Body of pancreas (tissue), 4 donors: ENCODE measurements at regions not wholly inside any gene's neighbourhood (a gene's known extent, or its start where the extent isn't known, plus 50 kb on each side); places are given as distances from the start of the nearest gene placed in this dataset.

Experiments
- POLR2A ChIP-seq, 3 donors: fragments of 450-650 bp; IDR thresholded peaks; one replicate each; pipeline ENCODE4 v1.6.1; 2016; ENCODE audit warnings: antibody characterized with exemption in 3 of 3, mild to moderate bottlenecking in 2 of 3
- TF ChIP-seq, protein P1 (sequence below), 7 experiments: fragments of 450-650 bp in 4 of 7; fragments of 200-600 bp in 3 of 7; sonication (generic) in 3 of 7; IDR thresholded peaks; one replicate each; pipeline ENCODE4 v1.5.1; 2016 to 2019; ENCODE audit warnings: antibody characterized with exemption in 7 of 7

DNA sequence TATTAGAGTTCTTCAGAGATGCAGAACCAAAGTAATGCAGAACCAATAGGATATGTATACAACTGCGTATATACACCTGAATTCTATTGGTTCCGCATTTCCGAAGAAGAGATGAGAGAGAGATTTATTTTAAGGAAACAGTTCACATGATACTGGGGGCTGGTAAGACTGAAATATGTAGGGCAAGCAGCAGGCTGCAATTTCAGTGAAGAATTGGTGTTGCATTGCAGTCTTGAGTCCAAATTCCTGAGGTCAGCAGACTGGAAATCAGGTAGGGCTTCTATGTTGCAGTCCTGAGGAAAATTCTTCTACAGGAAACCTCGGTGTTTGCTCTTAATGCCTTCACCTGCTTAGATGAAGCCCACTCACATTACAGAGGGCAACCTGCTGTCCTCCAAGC is 128.2 kb upstream of the MED13 start:
- TF ChIP-seq POLR2A (IDR thresholded peaks at IDR 0.05) = no peak
- TF ChIP-seq, protein P1, sequence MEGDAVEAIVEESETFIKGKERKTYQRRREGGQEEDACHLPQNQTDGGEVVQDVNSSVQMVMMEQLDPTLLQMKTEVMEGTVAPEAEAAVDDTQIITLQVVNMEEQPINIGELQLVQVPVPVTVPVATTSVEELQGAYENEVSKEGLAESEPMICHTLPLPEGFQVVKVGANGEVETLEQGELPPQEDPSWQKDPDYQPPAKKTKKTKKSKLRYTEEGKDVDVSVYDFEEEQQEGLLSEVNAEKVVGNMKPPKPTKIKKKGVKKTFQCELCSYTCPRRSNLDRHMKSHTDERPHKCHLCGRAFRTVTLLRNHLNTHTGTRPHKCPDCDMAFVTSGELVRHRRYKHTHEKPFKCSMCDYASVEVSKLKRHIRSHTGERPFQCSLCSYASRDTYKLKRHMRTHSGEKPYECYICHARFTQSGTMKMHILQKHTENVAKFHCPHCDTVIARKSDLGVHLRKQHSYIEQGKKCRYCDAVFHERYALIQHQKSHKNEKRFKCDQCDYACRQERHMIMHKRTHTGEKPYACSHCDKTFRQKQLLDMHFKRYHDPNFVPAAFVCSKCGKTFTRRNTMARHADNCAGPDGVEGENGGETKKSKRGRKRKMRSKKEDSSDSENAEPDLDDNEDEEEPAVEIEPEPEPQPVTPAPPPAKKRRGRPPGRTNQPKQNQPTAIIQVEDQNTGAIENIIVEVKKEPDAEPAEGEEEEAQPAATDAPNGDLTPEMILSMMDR (IDR thresholded peaks at IDR 0.05) = no peak
